Putamen (tissue), 1 donor: ENCODE measurements at regions not wholly inside any gene's neighbourhood (a gene's known extent, or its start where the extent isn't known, plus 50 kb on each side); places are given as distances from the start of the nearest gene placed in this dataset.

Experiments
- DNase-seq: peaks from one replicate; pipeline ENCODE4 v3.0.0-alpha.2; 2016; ENCODE audit warnings: low spot score

DNA sequence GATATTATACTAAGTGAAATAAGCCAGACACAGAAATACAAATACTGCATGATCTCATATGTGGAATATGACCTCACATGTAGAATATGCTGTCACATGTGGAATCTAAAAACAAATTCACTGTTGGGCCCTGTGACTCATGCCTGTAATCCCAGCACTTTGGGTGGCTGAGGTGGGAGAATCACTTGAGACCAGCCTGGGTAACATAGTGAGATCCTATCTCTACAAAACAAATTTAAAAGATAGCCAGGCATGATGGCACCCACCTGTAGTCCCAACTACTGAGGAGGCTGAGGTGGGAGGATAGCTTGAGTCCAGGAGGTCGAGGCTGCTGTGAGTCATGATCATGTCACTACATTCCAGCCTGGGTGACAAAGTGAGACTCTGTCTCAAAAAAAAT lies 160.3 kb downstream of the PTEN start:
- DNase-seq, result no peak

DNA sequence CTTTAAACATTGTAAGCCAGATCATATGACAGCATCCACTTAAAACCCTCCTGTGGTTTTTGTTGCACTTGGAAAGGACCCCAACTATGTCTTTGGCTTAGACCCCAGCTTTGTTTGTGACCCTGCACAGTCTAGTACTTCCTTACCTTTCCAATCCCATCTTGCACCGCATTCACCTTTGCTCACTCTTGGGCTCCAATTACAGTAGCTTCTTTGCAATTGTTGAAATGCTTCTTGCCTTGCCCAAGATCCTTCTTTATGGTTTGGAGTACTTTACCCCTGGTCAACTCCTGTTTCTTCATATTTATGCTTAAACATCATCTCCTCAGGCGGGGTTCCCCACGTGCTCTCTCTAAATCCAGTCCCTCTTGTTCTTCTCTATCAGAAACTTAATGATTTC lies 162.6 kb downstream of the PTEN start:
- no peak for DNase-seq

DNA sequence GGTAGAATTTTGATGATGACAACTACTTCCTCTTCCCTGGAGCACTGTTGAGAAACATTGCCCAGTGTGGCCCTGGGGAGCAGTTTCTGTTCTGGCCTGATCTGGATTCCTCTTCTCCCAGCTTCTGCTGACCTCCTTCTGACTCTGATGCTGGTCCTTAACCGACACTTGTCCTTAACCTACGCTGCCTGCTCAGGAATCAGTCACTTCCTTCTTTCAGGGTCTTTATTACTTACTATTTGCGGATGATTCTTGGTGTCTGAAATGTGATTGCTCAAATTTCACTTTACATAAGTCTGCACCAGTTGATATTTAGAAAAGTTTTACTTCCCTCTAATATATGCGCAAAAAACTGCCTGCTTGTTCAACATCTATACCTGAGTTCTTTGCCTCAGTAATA lies 164.1 kb downstream of the PTEN start:
- peak; percentile 12 for DNase-seq

DNA sequence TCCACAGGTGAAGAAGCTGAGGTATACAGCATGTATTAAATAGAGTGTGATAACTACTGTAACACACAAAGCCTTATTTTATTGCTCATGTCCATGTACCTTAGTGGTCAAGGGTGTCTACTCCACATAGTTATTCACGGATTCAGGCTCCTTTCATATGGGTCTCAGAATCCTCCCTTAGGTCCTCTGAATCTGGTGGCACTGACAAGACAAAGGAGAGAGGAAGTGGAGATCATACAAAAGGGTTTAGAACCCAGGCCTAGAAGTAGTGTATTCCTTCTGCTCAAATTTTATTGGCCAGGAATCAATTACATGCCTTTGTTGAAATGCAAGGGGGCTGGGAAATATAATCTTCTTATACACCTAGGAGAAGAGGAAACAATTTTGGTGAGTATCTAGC lies 164.6 kb downstream of the PTEN start:
- no peak for DNase-seq

DNA sequence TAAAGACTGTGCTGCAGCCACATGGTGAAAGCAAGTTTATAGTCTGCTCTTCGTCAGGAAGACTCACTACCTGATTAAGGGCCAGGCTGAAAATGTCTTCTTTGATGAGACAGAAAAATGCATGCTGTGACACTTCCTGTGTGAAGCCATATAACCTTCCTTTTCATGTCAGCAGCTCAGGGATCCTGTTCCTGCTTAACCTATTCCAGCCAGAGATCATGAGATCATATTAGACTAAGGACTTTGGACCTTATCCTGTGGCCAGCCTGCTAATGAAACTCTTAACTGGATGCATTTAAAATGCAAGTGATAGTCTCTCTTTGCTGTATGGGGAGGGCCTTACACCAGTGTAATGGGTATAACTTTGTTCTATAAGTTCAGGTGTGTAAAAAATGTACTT lies 165.2 kb downstream of the PTEN start:
- DNase-seq, result no peak

DNA sequence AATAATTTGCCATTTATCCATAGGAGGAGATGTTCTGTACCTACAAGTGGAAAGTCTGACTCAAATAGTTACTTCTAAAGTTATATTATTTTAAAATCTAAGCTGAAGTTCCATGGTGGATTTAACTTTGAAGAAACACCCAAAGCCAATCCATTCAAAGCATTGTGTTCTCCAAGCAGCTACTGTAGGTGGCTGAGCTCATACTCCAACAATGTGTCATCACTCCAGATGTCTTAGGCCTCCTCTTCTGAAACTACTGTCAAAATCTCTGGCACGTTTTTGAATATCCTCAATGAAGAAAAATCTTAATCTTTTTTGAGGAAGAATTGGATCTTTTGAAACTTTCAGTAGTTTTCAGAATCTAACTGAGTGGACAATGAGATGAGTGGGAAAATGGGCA lies 169.1 kb downstream of the PTEN start:
- no peak for DNase-seq

DNA sequence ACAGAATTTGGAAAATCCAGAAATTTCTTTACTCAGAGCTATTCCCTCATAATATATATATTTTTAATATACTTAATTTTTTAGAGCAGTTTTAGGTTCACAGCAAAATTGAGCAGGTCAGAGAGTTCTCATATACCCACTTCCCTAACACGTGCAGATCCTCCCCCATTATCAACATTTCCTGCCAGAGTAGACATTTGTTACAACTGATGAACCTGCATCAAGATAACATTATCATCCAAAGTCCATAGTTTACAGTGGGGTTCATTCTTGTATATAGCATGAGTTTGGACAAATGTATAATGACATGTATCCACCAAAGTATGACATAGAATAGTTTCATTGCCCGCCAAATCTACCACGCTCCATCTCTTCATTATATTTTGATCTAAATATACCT lies 170.0 kb downstream of the PTEN start:
- no peak for DNase-seq

DNA sequence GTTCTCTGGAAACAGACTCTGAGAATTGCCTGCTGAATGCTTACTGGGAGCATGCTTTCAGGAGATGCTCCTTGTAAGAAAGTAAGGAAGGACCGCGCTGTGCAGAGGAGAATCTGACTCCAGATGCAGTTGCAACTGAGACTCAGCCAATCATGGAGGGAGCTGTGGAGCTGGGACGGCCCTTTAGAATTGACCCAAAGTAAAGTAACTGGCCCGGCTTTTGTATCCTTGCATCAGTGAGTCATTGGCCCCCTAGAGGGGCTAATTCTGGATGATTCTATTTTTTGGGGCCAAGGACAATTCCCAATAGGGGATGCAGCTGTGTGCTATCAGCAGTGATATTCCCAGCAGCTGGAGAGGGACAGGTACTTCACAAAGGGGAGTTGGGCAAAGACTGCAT lies 170.4 kb downstream of the PTEN start:
- DNase-seq, result no peak

DNA sequence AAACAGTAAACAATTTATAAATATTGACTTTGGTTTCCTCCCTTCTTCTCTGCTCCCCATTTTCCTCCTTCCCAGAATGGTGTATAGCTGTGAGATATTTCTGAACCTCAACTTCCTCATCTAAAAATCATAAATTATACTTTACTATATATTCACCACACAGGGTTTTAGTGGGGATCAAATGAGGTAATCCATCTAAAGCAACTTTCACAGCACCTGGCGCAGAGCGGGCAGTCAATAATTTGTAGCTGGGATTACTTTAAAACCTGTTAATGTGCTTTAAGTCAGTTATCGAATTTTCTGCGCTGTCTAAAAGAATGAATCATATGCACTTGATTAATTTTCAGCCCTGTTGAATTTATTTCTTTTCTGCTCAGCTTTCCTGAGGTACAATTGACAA lies 172.7 kb downstream of the PTEN start:
- no peak for DNase-seq

DNA sequence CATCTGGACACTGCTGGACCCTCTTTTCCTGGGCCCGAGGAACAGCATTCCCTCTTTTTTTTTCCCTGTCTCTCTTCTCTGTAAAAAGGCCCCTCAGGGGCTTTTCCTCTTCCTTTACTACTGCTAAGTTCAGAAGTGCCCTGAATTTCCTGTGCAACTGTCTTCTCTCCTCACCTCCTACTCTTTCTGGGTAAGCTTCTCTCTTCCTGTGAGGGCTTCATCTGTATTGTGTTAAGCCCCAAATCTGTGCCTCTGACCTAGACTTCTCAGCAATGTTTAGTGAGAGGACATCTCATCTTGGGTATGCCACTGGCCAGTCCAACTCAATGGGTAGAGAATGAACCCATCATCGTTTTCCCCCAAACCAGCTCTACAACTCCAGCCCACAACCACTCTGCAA lies 174.2 kb downstream of the PTEN start:
- DNase-seq, result no peak

DNA sequence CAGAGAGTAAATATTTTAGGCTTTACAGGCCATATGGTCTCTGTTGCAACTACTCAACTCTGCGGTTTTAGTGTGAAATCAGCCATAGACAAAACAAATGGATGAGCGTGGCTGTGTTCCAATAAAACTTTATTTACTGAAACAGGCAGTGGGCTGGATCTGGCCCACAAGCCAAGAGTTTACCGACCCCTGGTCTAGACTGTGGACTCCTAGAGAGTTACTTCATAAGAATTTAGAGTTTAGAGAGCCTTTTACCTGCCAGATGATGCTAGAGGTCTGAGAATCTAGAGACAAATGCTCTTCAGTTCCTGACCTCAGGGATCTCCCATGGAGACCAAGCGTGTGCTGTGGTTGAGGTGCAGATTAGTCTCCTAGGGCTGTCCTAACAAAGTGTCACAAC lies 174.8 kb downstream of the PTEN start:
- DNase-seq, result no peak

DNA sequence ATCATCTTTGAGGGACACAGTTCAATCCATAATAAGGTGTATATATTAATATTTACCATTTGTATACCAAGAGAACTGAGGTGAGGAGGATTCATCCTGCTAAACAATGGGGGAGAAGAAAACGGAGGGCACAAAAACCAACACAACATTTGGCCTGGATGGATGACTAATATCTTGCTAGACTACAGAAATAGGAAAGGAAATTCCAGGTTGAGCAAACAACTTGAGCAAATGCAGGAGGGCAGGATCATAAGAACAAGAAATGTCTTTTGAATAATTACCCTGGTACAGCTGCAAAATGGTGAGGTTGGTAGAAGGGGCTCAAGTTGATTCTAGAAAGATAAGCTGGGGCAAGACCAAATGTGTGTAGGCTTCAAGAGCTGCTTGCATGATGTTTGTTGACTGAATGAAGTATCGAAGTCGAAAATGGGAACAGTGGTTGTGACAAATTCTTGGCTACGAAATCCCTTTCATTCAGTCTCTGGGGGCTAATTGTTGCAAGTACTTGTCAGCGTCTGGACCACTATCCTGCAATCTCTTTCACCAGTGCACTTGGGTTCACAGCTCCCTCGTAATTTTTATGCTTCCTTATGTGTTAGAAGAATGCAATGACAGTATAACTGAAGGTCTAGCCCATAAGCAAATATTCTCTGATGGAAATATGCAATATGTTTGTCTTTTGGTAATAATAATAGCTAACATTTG lies 176.2 kb downstream of the PTEN start:
- DNase-seq, result no peak

DNA sequence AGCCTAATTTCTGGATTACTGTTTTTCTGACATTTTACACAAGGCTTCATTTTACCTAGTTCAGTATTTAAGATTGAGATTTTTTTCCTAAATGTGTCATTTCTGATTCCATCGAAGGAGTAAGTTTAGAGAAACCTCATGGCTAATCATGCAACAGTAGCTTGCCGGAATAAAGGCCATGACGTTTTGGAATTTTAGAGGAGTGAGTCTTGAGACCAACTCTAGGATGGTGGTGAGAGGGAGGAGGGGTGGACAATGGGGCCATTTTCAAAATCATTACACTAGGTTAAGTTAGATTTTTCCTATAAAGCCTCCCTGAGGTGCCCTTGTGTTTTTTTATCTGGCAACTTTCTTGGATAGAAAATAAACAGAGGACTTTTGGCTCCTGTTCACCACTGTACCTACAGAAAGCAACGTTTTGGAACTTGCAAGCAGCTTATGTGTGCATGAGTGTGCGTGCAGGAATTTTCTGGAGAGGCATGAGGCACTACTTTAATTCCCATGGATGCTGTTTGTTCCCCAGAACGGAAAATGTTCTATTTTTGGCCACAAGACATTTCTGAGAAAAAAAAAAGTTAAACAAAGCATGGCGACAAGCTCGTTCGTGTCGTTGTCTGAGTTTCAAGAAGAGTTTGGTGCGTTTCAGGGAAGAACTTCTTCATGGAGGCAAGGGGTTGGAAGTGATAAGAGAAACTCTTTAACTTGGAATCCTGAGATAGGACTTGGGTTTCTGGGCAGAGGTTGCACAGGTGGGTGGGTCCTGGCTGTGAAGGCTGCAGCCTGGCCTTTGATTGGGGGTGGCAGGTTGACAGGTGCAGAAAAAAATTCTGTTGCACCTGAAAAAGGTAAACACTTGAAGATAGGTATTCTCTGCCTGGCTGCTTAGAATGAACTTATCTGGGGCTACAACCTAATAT lies 178.1 kb downstream of the PTEN start:
- DNase-seq, result no peak

DNA sequence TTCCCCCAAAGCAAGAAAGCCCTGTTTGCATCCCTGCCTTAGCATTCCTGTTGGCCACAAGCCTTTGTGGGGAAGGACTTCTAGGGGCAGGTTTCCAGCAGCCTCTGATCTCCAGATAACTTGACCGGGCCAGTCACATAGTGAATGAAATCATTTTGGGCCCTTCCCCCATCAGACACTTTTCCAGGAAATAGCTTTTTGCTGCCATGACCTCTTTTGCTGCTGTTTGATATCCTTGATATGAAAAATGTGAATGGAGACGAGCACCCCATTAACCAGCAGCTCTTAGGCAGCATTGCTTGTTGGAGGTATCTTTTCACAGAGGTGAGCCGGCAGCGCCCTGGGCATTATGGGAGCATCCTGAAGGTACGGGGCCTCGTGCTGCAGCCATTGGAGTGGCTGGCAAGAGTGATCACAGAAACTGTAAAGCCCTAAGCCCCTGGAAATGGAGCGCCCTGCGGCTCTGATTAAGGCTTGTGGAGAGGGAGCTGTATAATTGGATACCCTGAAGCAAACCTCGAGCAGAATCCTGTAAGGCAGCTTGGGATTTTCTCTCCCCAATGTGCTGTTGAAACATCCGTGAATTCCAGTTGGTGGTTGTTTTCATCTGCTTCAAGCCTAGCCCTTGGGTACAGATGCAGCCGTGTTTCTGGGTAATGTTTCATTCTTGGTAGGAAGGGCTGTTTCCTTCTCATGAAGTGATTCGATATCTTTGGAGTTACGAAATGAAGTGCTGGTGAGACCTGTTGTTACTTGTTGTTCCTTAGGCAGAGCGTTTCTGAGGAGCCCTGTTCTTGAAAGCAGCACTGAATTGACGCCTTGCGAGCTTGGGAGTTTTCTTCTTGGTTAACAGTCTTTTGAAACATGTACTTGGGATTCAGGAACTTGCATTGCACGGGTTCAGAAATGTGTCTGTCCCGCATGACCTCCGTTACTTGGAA lies 179.0 kb downstream of the PTEN start:
- no peak for DNase-seq

DNA sequence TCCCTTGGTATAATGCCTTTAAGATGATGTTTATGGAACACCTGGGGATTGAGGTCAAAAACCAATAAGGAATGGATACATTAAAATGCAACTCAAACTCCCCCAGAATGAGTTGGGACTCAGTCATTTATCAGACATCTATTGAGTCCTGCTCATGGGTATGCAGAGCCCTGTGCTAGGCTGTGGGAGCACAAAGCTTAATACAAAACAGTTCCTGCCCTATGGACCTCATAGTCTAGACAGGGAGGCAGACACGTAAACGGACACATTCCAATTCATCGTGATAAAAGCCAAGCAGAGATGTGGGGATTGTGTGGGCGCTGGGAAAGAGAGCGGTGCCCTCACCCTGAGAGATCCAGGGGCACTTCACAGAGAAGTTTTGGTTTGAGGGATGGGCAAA lies 181.7 kb downstream of the PTEN start:
- no peak for DNase-seq

DNA sequence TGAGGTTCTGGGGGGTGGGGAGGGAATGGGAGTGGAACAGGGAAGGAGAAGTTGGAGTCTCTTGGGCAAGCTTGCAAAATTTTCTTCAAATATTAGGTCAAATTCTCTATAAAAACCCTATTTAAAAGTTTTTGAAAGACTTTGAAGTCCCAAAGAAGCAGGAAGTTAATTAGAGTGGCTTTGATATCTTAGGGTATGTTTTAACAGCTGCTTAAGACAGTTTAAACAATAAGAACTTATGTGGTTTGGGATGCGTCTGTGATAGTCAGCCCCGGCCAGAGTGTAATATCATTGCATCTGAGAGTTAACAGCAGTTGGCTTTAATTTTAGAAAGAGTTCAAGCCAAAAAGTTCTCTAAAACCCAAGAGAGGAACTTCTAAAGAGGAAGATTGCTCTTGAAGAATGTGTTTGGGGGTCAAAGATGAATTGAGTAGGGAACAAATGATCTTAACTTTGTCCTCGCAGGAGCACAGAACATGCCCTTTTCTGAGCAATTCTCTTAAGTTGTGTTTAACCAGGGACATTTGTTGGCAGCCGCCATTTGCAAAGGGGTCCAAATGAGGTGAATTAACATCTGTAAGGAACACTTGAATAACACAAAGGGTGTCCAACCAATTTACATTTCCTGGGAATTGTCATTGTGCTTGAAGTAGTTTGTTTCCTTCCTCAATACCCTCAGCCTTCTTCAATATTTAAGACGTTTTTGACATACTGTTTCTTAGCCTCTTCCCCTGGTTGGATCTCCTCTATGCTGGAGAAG lies 182.4 kb downstream of the PTEN start:
- peak; percentile 37 for DNase-seq

DNA sequence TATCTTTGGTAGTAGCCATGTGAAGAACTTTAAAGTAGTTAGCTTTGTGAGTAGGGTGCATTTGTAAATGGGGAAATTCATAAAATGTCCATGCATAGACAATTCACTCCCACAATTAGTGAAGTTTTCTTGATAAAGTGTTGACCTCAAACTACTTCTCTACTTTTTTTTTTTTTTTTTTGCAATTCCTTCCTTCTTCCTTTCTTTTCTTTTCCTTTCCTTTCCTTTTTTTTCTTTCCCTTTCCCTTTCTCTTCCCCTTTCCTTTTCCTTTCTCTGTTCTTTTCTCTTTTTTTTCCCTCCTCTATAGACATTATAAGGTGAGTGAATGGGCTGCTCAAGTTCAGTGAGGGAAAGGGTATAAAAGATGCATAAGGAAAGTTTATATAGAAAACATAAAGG lies 184.2 kb downstream of the PTEN start:
- no peak for DNase-seq

DNA sequence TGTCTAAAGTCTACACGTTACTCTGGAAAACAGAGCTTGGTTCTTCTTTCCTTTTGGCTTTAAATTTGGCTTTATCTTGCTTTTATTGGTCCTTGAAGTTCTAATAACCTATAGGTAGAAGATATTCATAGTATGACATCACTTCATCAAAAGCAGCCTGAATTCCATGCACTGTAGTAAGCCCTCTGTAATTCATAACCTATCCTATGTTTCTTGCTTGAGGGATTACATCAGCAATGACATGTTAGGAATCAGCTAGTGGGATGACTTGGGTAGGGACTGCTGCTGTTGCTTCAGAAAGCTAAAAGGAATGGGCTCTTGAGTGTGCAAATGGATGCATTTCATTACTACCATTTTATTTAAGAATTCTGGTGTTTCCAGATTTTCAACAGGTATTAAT lies 184.9 kb downstream of the PTEN start:
- DNase-seq, result no peak

DNA sequence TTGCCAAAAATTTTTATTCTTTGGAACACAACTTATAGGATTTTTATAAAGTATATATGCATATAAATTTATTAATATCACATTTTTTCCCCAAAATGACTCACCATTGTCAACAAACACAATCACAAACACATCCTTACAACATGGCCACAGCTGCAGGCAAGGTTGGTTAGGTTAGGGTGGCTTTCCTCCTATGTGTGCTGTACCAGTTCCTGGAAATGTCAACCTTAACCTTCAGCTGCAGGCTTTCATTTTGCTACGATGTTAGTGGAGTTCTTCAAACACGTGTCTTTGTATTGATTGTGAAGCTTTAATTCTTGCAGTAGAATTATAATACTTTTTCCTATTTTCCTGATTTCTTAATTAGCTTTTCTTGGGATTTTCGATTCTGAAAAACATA lies 185.8 kb downstream of the PTEN start:
- DNase-seq, result no peak

DNA sequence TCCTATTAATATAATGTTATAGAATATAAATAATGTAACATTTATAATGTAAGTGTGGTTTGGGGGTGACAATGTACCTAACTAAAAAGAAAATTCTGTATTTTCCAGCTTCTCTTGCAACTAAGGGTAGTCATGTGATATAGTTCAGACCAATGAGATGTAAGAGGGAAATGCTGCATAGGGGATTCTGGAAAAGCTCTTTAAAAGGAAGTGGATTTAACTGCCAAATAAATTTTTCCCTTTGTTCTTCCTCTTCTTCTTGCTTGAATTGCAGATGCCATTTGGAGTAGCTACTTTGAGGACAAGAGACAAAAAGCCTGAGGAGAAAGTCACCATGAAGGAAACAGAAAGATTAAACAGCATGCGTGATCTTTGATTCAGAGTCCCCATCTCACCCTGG lies 194.3 kb downstream of the PTEN start:
- no peak for DNase-seq

DNA sequence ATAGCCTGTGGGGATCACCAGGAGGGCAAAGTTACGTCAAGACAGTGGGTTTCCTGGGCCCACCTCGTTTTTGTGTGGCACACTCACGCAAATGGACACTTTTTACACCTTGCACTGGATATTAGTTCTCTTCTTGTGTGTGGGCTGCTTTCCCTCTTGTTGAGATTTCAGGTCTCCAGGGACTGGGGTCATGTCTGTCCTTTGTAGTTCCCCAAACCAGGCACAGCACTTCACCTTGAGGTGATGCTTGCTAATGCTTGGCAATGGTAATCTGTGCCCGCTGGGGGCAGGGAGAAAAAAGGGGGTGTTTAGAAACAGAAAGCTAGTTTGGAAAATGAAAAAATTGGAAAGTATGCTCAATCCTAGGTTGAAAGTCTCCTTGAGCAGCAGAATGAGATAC lies 195.3 kb downstream of the PTEN start:
- no peak for DNase-seq

DNA sequence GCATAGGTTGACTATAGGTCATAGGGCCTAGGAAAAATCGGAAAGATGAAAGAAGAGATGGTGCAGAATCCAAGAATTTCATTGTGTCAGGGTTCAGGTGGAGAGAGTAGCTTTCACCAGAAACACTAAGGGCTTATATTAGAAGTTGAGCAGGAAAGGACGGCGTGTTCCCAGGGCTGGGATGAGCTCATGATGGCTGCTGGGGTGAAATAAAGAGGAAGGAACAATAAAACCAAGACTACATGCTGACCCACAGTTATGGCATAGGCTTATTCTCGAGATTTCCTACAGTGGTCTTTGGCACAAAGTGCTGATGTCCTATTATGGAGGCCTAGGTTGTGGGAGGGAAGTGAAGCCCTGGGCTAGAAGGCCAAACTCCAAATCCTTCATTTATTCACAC lies 195.8 kb downstream of the PTEN start:
- DNase-seq, result no peak
